ENCODE measurements at regions not wholly inside any gene's neighbourhood (a gene's known extent, or its start where the extent isn't known, plus 50 kb on each side); places are given as distances from the start of the nearest gene placed in this dataset.
"Not testable (repeated sequence)": the region's sequence is repeated elsewhere in the genome, so short reads cannot be mapped to it uniquely, and the experiment has no call there.

GRCh38 chrX:125154288-125155257 lies 165.1 kb upstream of the TEX13C start:
- H3K4me3 ChIP-seq; DNase-seq; H3K36me3 ChIP-seq; H3K9me3 ChIP-seq (replicated peaks); H3K27me3 ChIP-seq; H3K27ac ChIP-seq: not testable (repeated sequence)
- H3K4me1 ChIP-seq = peaks cover 13% of the 10 kb centered on the region

GRCh38 chrX:125155296-125156033 lies 164.2 kb upstream of the TEX13C start:
- H3K27ac ChIP-seq; H3K4me3 ChIP-seq; DNase-seq; H3K9me3 ChIP-seq (replicated peaks); H3K36me3 ChIP-seq; H3K4me1 ChIP-seq; H3K27me3 ChIP-seq: not testable (repeated sequence)

GRCh38 chrX:125170459-125170858 lies 149.2 kb upstream of the TEX13C start:
- no peak overlapping the region for H3K4me3 ChIP-seq
- H3K36me3 ChIP-seq = no peaks in the 10 kb centered on the region
- H3K9me3 ChIP-seq (replicated peaks) = no peaks in the 10 kb centered on the region
- no peaks in the 10 kb centered on the region for H3K27me3 ChIP-seq
- no peak for DNase-seq
- no peaks in the 10 kb centered on the region for H3K4me1 ChIP-seq
- no peak overlapping the region for H3K27ac ChIP-seq

- Histone ChIP-seq H3K27me3 (no peaks in the 10 kb centered on the region), H3K36me3 (no peaks in the 10 kb centered on the region), H3K9me3 (replicated peaks) (no peaks in the 10 kb centered on the region), H3K4me1 (no peaks in the 10 kb centered on the region), H3K4me3 (no peak overlapping the region), H3K27ac (no peak overlapping the region)
- DNase-seq = no peak
Observed at GRCh38 chrX:125172531-125172930, 147.1 kb upstream of the TEX13C start.

GRCh38 chrX:125175991-125176584 lies 143.6 kb upstream of the TEX13C start:
- Histone ChIP-seq H3K27ac (no peak overlapping the region), H3K9me3 (replicated peaks) (no peaks in the 10 kb centered on the region), H3K4me1 (no peaks in the 10 kb centered on the region), H3K36me3 (no peaks in the 10 kb centered on the region), H3K4me3 (no peak overlapping the region), H3K27me3 (no peaks in the 10 kb centered on the region)
- DNase-seq = no peak

- H3K27me3 ChIP-seq = no peaks in the 10 kb centered on the region
- H3K27ac ChIP-seq = no peak overlapping the region
- H3K36me3 ChIP-seq = no peaks in the 10 kb centered on the region
- DNase-seq = no peak
- no peaks in the 10 kb centered on the region for H3K9me3 ChIP-seq (replicated peaks)
- no peaks in the 10 kb centered on the region for H3K4me1 ChIP-seq
- H3K4me3 ChIP-seq = no peak overlapping the region
Observed at GRCh38 chrX:125193921-125194320, 125.8 kb upstream of the TEX13C start.

- Histone ChIP-seq H3K36me3 (no peaks in the 10 kb centered on the region), H3K4me1 (no peaks in the 10 kb centered on the region), H3K27ac (no peak overlapping the region), H3K9me3 (replicated peaks) (no peaks in the 10 kb centered on the region), H3K4me3 (no peak overlapping the region), H3K27me3 (no peaks in the 10 kb centered on the region)
- DNase-seq = no peak
Observed at GRCh38 chrX:125198546-125198945, 121.1 kb upstream of the TEX13C start.

GRCh38 chrX:125202591-125203248 lies 117.0 kb upstream of the TEX13C start:
- DNase-seq = no peak
- Histone ChIP-seq H3K9me3 (replicated peaks) (no peaks in the 10 kb centered on the region), H3K36me3 (no peaks in the 10 kb centered on the region), H3K4me3 (no peak overlapping the region), H3K27me3 (no peaks in the 10 kb centered on the region), H3K4me1 (no peaks in the 10 kb centered on the region), H3K27ac (no peak overlapping the region)

- no peak overlapping the region for H3K27ac ChIP-seq
Observed at GRCh38 chrX:125203365-125203736, 116.3 kb upstream of the TEX13C start.

GRCh38 chrX:125203737-125204578 lies 115.7 kb upstream of the TEX13C start:
- Histone ChIP-seq H3K27ac (no peak overlapping the region), H3K36me3 (no peaks in the 10 kb centered on the region), H3K4me3 (no peak overlapping the region), H3K4me1 (peaks cover 5% of the 10 kb centered on the region), H3K9me3 (replicated peaks) (no peaks in the 10 kb centered on the region), H3K27me3 (no peaks in the 10 kb centered on the region)
- DNase-seq = no peak

More at GRCh38 chrX:125203365-125203736, 116.3 kb upstream of the TEX13C start:
- DNase-seq = no peak
- no peak overlapping the region for H3K4me3 ChIP-seq
- H3K4me1 ChIP-seq = peaks cover under 1% of the 10 kb centered on the region
- H3K9me3 ChIP-seq (replicated peaks) = no peaks in the 10 kb centered on the region
- no peaks in the 10 kb centered on the region for H3K36me3 ChIP-seq
- no peaks in the 10 kb centered on the region for H3K27me3 ChIP-seq

GRCh38 chrX:125204681-125205132 lies 115.0 kb upstream of the TEX13C start:
- Histone ChIP-seq H3K9me3 (replicated peaks) (no peaks in the 10 kb centered on the region), H3K4me1 (peaks cover 7% of the 10 kb centered on the region), H3K27ac (no peak overlapping the region), H3K36me3 (no peaks in the 10 kb centered on the region), H3K27me3 (no peaks in the 10 kb centered on the region), H3K4me3 (no peak overlapping the region)
- no peak for DNase-seq

- no peaks in the 10 kb centered on the region for H3K9me3 ChIP-seq (replicated peaks)
- H3K27ac ChIP-seq = no peak overlapping the region
- peaks cover 7% of the 10 kb centered on the region for H3K4me1 ChIP-seq
- no peaks in the 10 kb centered on the region for H3K27me3 ChIP-seq
- H3K36me3 ChIP-seq = no peaks in the 10 kb centered on the region
- DNase-seq = no peak
- H3K4me3 ChIP-seq = no peak overlapping the region
Observed at GRCh38 chrX:125205133-125205917, 114.3 kb upstream of the TEX13C start.

- no peak overlapping the region for H3K4me3 ChIP-seq
- H3K27me3 ChIP-seq = no peaks in the 10 kb centered on the region
- H3K36me3 ChIP-seq = no peaks in the 10 kb centered on the region
- H3K27ac ChIP-seq = no peak overlapping the region
- H3K4me1 ChIP-seq = peaks cover 7% of the 10 kb centered on the region
- H3K9me3 ChIP-seq (replicated peaks) = no peaks in the 10 kb centered on the region
- DNase-seq = no peak
Observed at GRCh38 chrX:125205918-125206665, 113.6 kb upstream of the TEX13C start.

Data from SJCRH30 (cell line).